ENCODE measurements at regions not wholly inside any gene's neighbourhood (a gene's known extent, or its start where the extent isn't known, plus 50 kb on each side); places are given as distances from the start of the nearest gene placed in this dataset.
"Not testable (repeated sequence)": the region's sequence is repeated elsewhere in the genome, so short reads cannot be mapped to it uniquely, and the experiment has no call there.

- CTCF ChIA-PET = no interaction called here
- DNase-seq (ENCODE audit: low read depth, low spot score) = no peak
- Histone ChIP-seq H3K27me3 (ENCODE audit: control insufficient read depth, insufficient read depth, low read length) (no peaks in the 10 kb centered on the region), H3K4me3 (ENCODE audit: low read depth, low read length) (no peak overlapping the region), H3K27ac (ENCODE audit: low read depth, low read length) (no peak overlapping the region), H3K9me3 (ENCODE audit: control insufficient read depth, insufficient read depth, low read length) (no peaks in the 10 kb centered on the region)
- POLR2A ChIA-PET = no interaction called here
- TF ChIP-seq CTCF (IDR thresholded peaks at IDR 0.05; ENCODE audit: low read depth, low read length) = no peak
Observed at GRCh38 chr3:166435469-166436057, 598.3 kb upstream of the BCHE start.

DNA sequence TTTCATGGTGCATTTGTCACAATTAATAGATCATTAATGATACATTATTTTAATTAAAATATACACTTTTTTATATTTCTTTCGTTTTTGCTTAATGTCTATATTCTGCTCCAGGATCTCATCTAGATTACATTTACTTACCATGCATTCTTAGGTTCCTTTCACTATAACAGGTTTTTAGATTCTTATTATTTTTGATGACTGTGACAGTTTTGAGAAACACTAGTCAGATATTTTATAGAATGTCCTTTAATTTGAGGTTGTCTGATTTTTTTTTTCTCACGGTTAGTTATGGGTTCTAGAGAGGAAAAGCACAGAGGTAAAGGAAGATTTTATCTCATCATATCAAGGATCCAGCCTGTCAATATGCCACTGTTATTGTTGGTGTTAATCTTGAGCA lies 595.8 kb upstream of the BCHE start:
- Histone ChIP-seq H3K4me3 (ENCODE audit: low read depth, low read length) (no peak overlapping the region), H3K27me3 (ENCODE audit: control insufficient read depth, insufficient read depth, low read length) (no peaks in the 10 kb centered on the region), H3K27ac (ENCODE audit: low read depth, low read length) (no peak overlapping the region), H3K9me3 (ENCODE audit: control insufficient read depth, insufficient read depth, low read length) (no peaks in the 10 kb centered on the region)
- no peak for DNase-seq (ENCODE audit: low read depth, low spot score)
- POLR2A ChIA-PET = no interaction called here
- CTCF ChIA-PET = no interaction called here
- no peak for TF ChIP-seq CTCF (IDR thresholded peaks at IDR 0.05; ENCODE audit: low read depth, low read length)

- Histone ChIP-seq H3K4me3 (ENCODE audit: low read depth, low read length) (no peak overlapping the region), H3K27ac (ENCODE audit: low read depth, low read length) (no peak overlapping the region), H3K27me3 (ENCODE audit: control insufficient read depth, insufficient read depth, low read length) (no peaks in the 10 kb centered on the region), H3K9me3 (ENCODE audit: control insufficient read depth, insufficient read depth, low read length) (peaks cover 7% of the 10 kb centered on the region; the same call in 1 of the 2 replicates)
- DNase-seq (ENCODE audit: low read depth, low spot score) = no peak
- CTCF ChIA-PET = no interaction called here
- POLR2A ChIA-PET = no interaction called here
- TF ChIP-seq CTCF (IDR thresholded peaks at IDR 0.05; ENCODE audit: low read depth, low read length) = peak; percentile 27; the same call in 1 of the 2 replicates
Observed at GRCh38 chr3:166425900-166426611, 588.8 kb upstream of the BCHE start.

DNA sequence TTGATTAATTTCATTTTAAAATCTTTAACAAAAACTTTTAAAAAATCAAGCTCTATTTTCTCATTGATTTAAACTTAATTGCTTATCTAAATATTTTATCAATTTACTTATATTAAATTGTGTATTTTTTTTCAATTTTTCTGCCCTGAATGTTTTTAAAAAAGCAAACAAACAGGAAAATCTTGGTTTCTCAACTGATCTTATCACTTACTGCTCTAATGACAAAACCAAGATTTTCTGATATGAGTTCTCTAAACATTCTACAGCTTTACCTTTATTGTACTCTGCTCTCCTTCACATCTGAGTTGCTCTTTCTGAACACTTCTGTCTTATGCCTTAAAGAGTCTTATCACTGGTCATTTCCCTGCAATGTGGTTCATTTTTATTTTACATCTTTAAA lies 587.8 kb upstream of the BCHE start:
- no peak for DNase-seq (ENCODE audit: low read depth, low spot score)
- no peaks in the 10 kb centered on the region for H3K27me3 ChIP-seq (ENCODE audit: control insufficient read depth, insufficient read depth, low read length)
- no peak for TF ChIP-seq CTCF (IDR thresholded peaks at IDR 0.05; ENCODE audit: low read depth, low read length)
- H3K9me3 ChIP-seq (ENCODE audit: control insufficient read depth, insufficient read depth, low read length) = peaks cover 7% of the 10 kb centered on the region; the same call in 1 of the 2 replicates
- H3K4me3 ChIP-seq (ENCODE audit: low read depth, low read length) = no peak overlapping the region
- POLR2A ChIA-PET = no interaction called here
- CTCF ChIA-PET = no interaction called here
- no peak overlapping the region for H3K27ac ChIP-seq (ENCODE audit: low read depth, low read length)

GRCh38 chr3:166423824-166424513 lies 586.7 kb upstream of the BCHE start:
- CTCF ChIA-PET; H3K27ac ChIP-seq (ENCODE audit: low read depth, low read length); DNase-seq (ENCODE audit: low read depth, low spot score); H3K27me3 ChIP-seq (ENCODE audit: control insufficient read depth, insufficient read depth, low read length); H3K9me3 ChIP-seq (ENCODE audit: control insufficient read depth, insufficient read depth, low read length); H3K4me3 ChIP-seq (ENCODE audit: low read depth, low read length); POLR2A ChIA-PET: not testable (repeated sequence)

All from AG04450 (cell line).